Uterus (tissue), 2 donors: ENCODE measurements at regions not wholly inside any gene's neighbourhood (a gene's known extent, or its start where the extent isn't known, plus 50 kb on each side); places are given as distances from the start of the nearest gene placed in this dataset.

Experiments used
- CTCF ChIP-seq, 4 experiments: fragments of 200-600 bp in 2 of 4; fragments of 450-650 bp in 2 of 4; sonication (generic) in 2 of 4; IDR thresholded peaks; one replicate each; pipeline ENCODE4 v1.5.1; 2016 to 2019; ENCODE audit warnings: antibody characterized with exemption in 4 of 4, mild to moderate bottlenecking in 2 of 4, moderate library complexity in 1 of 4
- POLR2A ChIP-seq, 2 donors: fragments of 450-650 bp; IDR thresholded peaks; one replicate each; pipeline ENCODE4 v1.6.1; 2016; ENCODE audit warnings: antibody characterized with exemption in 2 of 2, mild to moderate bottlenecking in 1 of 2, moderate library complexity in 1 of 2

- TF ChIP-seq CTCF (IDR thresholded peaks at IDR 0.05) = no peak
- TF ChIP-seq POLR2A (IDR thresholded peaks at IDR 0.05) = no peak
These were observed 1042.8 kb downstream of the BRD1 start for GRCh38 chr22:48784701-48785503.
